ENCODE measurements at regions not wholly inside any gene's neighbourhood (a gene's known extent, or its start where the extent isn't known, plus 50 kb on each side); places are given as distances from the start of the nearest gene placed in this dataset.

DNA sequence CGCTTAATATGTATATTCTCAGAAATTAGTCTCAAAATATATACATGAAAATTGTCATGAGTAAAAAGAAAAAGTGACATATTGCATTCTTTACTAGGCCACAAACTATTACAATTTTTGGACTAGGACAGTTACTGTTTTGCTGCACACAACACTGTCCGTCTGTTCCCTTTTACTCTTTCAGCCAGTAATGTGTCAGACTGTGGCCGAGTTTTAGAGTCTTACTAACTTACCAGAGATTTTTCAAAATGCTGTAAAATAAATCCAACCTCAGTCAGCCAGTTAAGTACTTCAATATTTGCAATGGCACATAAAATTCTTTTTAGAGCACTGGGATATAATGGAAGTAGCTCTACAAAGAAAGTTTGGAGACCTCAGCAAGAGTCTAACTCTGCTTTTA lies 380.3 kb upstream of the IL12A start:
- TF ChIP-seq, protein P1, sequence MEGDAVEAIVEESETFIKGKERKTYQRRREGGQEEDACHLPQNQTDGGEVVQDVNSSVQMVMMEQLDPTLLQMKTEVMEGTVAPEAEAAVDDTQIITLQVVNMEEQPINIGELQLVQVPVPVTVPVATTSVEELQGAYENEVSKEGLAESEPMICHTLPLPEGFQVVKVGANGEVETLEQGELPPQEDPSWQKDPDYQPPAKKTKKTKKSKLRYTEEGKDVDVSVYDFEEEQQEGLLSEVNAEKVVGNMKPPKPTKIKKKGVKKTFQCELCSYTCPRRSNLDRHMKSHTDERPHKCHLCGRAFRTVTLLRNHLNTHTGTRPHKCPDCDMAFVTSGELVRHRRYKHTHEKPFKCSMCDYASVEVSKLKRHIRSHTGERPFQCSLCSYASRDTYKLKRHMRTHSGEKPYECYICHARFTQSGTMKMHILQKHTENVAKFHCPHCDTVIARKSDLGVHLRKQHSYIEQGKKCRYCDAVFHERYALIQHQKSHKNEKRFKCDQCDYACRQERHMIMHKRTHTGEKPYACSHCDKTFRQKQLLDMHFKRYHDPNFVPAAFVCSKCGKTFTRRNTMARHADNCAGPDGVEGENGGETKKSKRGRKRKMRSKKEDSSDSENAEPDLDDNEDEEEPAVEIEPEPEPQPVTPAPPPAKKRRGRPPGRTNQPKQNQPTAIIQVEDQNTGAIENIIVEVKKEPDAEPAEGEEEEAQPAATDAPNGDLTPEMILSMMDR (IDR thresholded peaks at IDR 0.05) = no peak
- DNase-seq = no peak
- no peaks in the 10 kb centered on the region for H3K36me3 Mint-ChIP-seq (ENCODE audit: low read depth)
- H3K4me1 Mint-ChIP-seq (ENCODE audit: low read depth) = peaks cover 40% of the 10 kb centered on the region
- H3K27me3 Mint-ChIP-seq (ENCODE audit: insufficient read depth) = peaks cover 8% of the 10 kb centered on the region; the same call in 1 of the 2 replicates
- no peak overlapping the region for H3K27ac Mint-ChIP-seq
- no peaks in the 10 kb centered on the region for H3K9me3 Mint-ChIP-seq
- no peak overlapping the region for H3K4me3 Mint-ChIP-seq

DNA sequence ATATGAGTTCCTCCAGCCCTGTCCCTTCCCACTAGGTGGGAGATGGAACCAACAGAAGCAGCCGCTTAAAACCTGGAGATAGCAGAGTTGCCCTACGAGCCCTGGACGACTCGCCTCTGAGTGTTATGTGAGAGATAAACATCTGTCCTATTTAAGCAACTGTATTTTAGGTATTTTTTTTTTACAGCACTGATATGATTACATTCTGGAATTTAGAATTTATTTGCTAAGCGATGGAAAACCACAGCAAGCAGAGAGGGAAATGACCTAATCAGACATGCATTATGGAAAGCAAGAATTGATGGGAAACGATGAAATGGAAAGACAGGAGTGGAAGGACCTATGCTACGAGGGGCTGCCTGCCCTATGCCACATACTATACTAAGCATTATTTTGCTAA lies 379.0 kb upstream of the IL12A start:
- Mint-ChIP-seq H3K4me3 (peak overlapping the region; percentile 3; the same call in 1 of the 2 replicates), H3K27ac (no peak overlapping the region), H3K4me1 (ENCODE audit: low read depth) (peaks cover 34% of the 10 kb centered on the region), H3K27me3 (ENCODE audit: insufficient read depth) (peaks cover 8% of the 10 kb centered on the region; the same call in 1 of the 2 replicates), H3K36me3 (ENCODE audit: low read depth) (no peaks in the 10 kb centered on the region), H3K9me3 (no peaks in the 10 kb centered on the region)
- TF ChIP-seq, protein P1 (IDR thresholded peaks at IDR 0.05) = no peak
- DNase-seq = peak; percentile 10

DNA sequence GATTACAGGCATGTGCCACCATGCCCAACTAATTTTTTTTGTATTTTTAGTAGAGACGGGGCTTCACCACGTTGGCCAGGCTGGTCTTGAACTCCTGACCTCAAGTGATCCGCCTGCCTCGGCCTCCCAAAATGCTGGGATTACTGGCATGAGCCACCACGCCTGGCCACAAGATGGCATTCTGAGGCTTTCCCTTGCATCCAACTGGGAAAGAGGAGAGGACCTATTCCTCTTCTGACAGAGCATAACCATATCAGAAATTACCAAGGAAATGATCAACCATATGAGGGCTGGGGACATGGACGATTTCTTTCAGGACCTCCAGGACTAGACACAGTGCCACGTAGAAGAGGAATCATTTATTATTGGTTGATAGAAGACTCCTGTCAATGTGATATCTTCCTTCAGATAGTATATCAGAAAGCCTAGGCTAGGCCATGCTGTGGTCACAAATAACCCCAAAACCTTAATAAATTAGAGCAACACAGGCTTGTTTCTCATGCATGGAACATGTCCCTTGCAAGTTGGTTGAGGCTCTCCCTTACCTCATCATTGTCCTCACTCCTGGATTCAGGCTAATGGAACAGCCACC lies 372.3 kb upstream of the IL12A start:
- Mint-ChIP-seq H3K36me3 (ENCODE audit: low read depth) (no peaks in the 10 kb centered on the region), H3K4me3 (no peak overlapping the region), H3K27ac (no peak overlapping the region), H3K27me3 (ENCODE audit: insufficient read depth) (no peaks in the 10 kb centered on the region), H3K9me3 (no peaks in the 10 kb centered on the region), H3K4me1 (ENCODE audit: low read depth) (peaks cover 47% of the 10 kb centered on the region)
- TF ChIP-seq, protein P1 (IDR thresholded peaks at IDR 0.05) = peak; percentile 87
- peak; percentile 66 for DNase-seq

DNA sequence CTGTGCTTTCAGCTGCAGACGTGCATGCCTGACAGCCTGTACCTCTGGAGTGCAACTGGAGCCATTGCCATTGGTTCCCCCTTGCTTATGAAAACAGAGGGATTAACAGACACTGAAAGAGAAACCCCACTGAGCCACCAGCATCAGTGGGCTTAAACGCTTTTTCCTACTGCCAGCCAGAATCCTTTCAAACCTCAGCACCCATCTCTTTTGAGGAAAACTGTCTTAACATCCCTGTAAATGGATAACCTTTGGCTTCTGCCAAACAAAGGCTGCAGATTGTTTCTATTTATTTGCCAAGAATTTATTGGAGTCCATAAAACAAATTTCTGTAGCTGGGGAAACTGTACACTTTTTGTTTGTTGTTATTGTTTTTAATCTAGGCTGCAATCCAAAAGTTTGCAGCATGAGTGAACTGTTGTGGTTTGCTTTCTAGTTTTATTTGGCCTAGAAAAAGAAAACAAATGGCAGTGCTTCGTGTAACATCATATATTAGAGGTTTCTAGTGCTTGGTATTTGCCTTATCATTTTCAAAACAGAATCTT lies 369.2 kb upstream of the IL12A start:
- Mint-ChIP-seq H3K4me1 (ENCODE audit: low read depth) (peaks cover 49% of the 10 kb centered on the region), H3K9me3 (no peaks in the 10 kb centered on the region), H3K36me3 (ENCODE audit: low read depth) (no peaks in the 10 kb centered on the region), H3K27ac (peak overlapping the region; percentile 45), H3K27me3 (ENCODE audit: insufficient read depth) (no peaks in the 10 kb centered on the region), H3K4me3 (peak overlapping the region; percentile 28)
- DNase-seq = peak; percentile 78
- TF ChIP-seq, protein P1 (IDR thresholded peaks at IDR 0.05) = no peak

DNA sequence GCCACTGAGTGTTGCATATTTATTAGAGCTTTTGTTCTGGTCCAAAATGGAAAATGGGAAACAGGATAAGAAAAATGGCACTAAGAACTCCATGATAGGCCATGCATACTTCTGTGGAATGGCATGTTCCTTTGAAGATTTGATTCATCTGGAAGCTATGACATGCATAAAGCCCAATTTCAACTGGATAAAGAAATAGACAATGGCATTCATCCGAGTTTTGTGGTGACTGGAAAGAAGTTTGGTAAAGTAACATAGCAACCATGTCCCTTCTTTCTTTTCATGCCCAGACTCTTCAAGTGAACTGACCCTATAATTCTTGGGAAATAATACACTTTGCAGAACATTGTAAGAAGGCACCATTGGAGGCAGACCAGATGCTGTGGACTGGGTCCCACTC lies 368.4 kb upstream of the IL12A start:
- H3K9me3 Mint-ChIP-seq = no peaks in the 10 kb centered on the region
- TF ChIP-seq, protein P1 (IDR thresholded peaks at IDR 0.05) = no peak
- peaks cover 49% of the 10 kb centered on the region for H3K4me1 Mint-ChIP-seq (ENCODE audit: low read depth)
- DNase-seq = peak; percentile 40
- no peaks in the 10 kb centered on the region for H3K27me3 Mint-ChIP-seq (ENCODE audit: insufficient read depth)
- no peaks in the 10 kb centered on the region for H3K36me3 Mint-ChIP-seq (ENCODE audit: low read depth)
- peak overlapping the region; percentile 44 for H3K4me3 Mint-ChIP-seq
- peak overlapping the region; percentile 69 for H3K27ac Mint-ChIP-seq

Measured in HFFc6 (cell line).